HG02623 (cell line): ENCODE measurements at regions not wholly inside any gene's neighbourhood (a gene's known extent, or its start where the extent isn't known, plus 50 kb on each side); places are given as distances from the start of the nearest gene placed in this dataset.

Experiments
- ATAC-seq: cut with Tn5 transposase; IDR thresholded peaks from one replicate; pipeline ENCODE4 v1.9.1; 2021; ENCODE audit warnings: moderate library complexity; ENCODE audit not compliant: unreplicated experiment

GRCh38 chr12:93127582-93128331 is 198.7 kb upstream of the EEA1 start:
- no peak for ATAC-seq

GRCh38 chr12:93128332-93128707 is 199.2 kb upstream of the EEA1 start:
- no peak for ATAC-seq

- ATAC-seq = no peak
Measured at GRCh38 chr12:93130366-93131054, 201.4 kb upstream of the EEA1 start.

- no peak for ATAC-seq
Measured at GRCh38 chr12:93133361-93133760, 204.3 kb upstream of the EEA1 start.

- no peak for ATAC-seq
Measured at GRCh38 chr12:93134175-93134890, 205.2 kb upstream of the EEA1 start.

- no peak for ATAC-seq
Measured at GRCh38 chr12:93134893-93135285, 205.8 kb upstream of the EEA1 start.

GRCh38 chr12:93135286-93136239 is 206.5 kb upstream of the EEA1 start:
- ATAC-seq = no peak

GRCh38 chr12:93136253-93137055 is 207.4 kb upstream of the EEA1 start:
- ATAC-seq = no peak

- peak; percentile 47 for ATAC-seq
Measured at GRCh38 chr12:93137656-93138612, 208.8 kb upstream of the EEA1 start.

- peak; percentile 54 for ATAC-seq
Measured at GRCh38 chr12:93139028-93139665, 210.1 kb upstream of the EEA1 start.

- ATAC-seq = no peak
Measured at GRCh38 chr12:93140325-93140724, 211.2 kb upstream of the EEA1 start.

GRCh38 chr12:93140801-93141200 is 211.7 kb upstream of the EEA1 start:
- no peak for ATAC-seq

- no peak for ATAC-seq
Measured at GRCh38 chr12:93142881-93143280, 213.8 kb upstream of the EEA1 start.

- ATAC-seq = no peak
Measured at GRCh38 chr12:93144109-93144508, 215.0 kb upstream of the EEA1 start.

- ATAC-seq = no peak
Measured at GRCh38 chr12:93145086-93145485, 216.0 kb upstream of the EEA1 start.

- ATAC-seq = no peak
Measured at GRCh38 chr12:93146263-93146939, 217.3 kb upstream of the EEA1 start.

GRCh38 chr12:93146970-93147369 is 217.9 kb upstream of the EEA1 start:
- no peak for ATAC-seq

- no peak for ATAC-seq
Measured at GRCh38 chr12:93148412-93148811, 219.3 kb upstream of the EEA1 start.
